GM23338 (cell line): ENCODE measurements at regions not wholly inside any gene's neighbourhood (a gene's known extent, or its start where the extent isn't known, plus 50 kb on each side); places are given as distances from the start of the nearest gene placed in this dataset.

Experiments used
- CREB1 ChIP-seq: fragments of 250-450 bp; sonication (Bioruptor Pico); IDR thresholded peaks from 2 replicates; pipeline ENCODE4 v1.5.0; 2020; ENCODE audit warnings: low read depth, mild to moderate bottlenecking, moderate library complexity
- CTCF ChIP-seq, 2 experiments: fragments of 200-600 bp in 1 of 2; sonication (generic) in 1 of 2; conservative IDR thresholded peaks; 2 replicates each; pipeline versions ENCODE4 v1.5.1 to v1.6.1; 2016 to 2017; ENCODE audit warnings: antibody characterized with exemption in 2 of 2, low read depth in 2 of 2, mild to moderate bottlenecking in 2 of 2, moderate library complexity in 1 of 2
- ETS1 ChIP-seq: IDR thresholded peaks from 2 replicates; pipeline ENCODE4 v1.6.1; 2016; ENCODE audit warnings: antibody characterized with exemption
- EZH2 ChIP-seq: fragments of 200-600 bp; sonication (generic); IDR thresholded peaks from one replicate; pipeline ENCODE4 v1.8.0; 2017; ENCODE audit warnings: antibody characterized with exemption, mild to moderate bottlenecking, low read depth; ENCODE audit not compliant: unreplicated experiment
- EZH2phosphoT487 ChIP-seq: fragments of 200-600 bp; sonication (generic); IDR thresholded peaks from one replicate; pipeline ENCODE4 v1.8.1; 2018; ENCODE audit warnings: antibody characterized with exemption; ENCODE audit not compliant: unreplicated experiment
- JUNB ChIP-seq: IDR thresholded peaks from one replicate; pipeline ENCODE4 v1.6.1; 2016; ENCODE audit warnings: antibody characterized with exemption; ENCODE audit not compliant: unreplicated experiment
- NANOG ChIP-seq: IDR thresholded peaks from 2 replicates; pipeline ENCODE4 v1.6.1; 2016; ENCODE audit warnings: antibody characterized with exemption, borderline replicate concordance
- POLR2AphosphoS5 ChIP-seq: IDR thresholded peaks from 2 replicates; pipeline ENCODE4 v1.6.1; 2016; ENCODE audit warnings: antibody characterized with exemption, low read depth
- REST ChIP-seq: IDR thresholded peaks from one replicate; pipeline ENCODE4 v1.6.1; 2018; ENCODE audit warnings: antibody characterized with exemption; ENCODE audit not compliant: unreplicated experiment

GRCh38 chr1:219434923-219435297, 178.0 kb downstream of the ZC3H11B start:
- TF ChIP-seq EZH2, result no peak
- no peak for TF ChIP-seq CTCF (conservative IDR thresholded peaks at IDR 0.05; ENCODE audit: low read depth in 2 of 2)
- no peak for TF ChIP-seq EZH2phosphoT487
- no peak for TF ChIP-seq REST
- no peak for TF ChIP-seq JUNB
- no peak for TF ChIP-seq ETS1
- TF ChIP-seq POLR2AphosphoS5, result no peak
- no peak for TF ChIP-seq CREB1 (CRISPR knock-in tag)
- TF ChIP-seq NANOG, result no peak
